CD4-positive, alpha-beta memory T cell (primary cell): ENCODE measurements at regions not wholly inside any gene's neighbourhood (a gene's known extent, or its start where the extent isn't known, plus 50 kb on each side); places are given as distances from the start of the nearest gene placed in this dataset.

Experiments used
- CTCF ChIA-PET: fragments of 350-600 bp; sonication (Branson Sonifier 250); formaldehyde crosslinking; loops from one replicate; lab custom pipeline; 2021; ENCODE audit warnings: inconsistent platforms; ENCODE audit not compliant: partially characterized antibody; lab: Charles Lee
- POLR2A ChIA-PET: fragments of 350-600 bp; sonication (Branson Sonifier 250); formaldehyde crosslinking; loops from one replicate; lab custom pipeline; 2021; ENCODE audit not compliant: partially characterized antibody; lab: Charles Lee
- DNase-seq, 5 donors: peaks; one replicate each; pipeline versions ENCODE4 v3.0.0 to v3.0.0-alpha.2; 2020 to 2022; ENCODE audit warnings: mixed read lengths in 1 of 5
- H3K27ac ChIP-seq: one replicate; pipeline ENCODE4 v1.7.0; 2013; ENCODE audit warnings: low read depth, low read length
- H3K27me3 ChIP-seq: 2 replicates; pipeline ENCODE4 v1.7.0; 2013; ENCODE audit warnings: mild to moderate bottlenecking, low read length, moderate library complexity; ENCODE audit not compliant: insufficient read depth
- H3K36me3 ChIP-seq: 2 replicates; pipeline ENCODE4 v1.7.0; 2013; ENCODE audit warnings: mild to moderate bottlenecking, low read length, moderate library complexity; ENCODE audit not compliant: insufficient read depth
- H3K4me1 ChIP-seq: 2 replicates; pipeline ENCODE4 v1.7.0; 2013; ENCODE audit warnings: mild to moderate bottlenecking, low read length, moderate library complexity; ENCODE audit not compliant: insufficient read depth
- H3K4me3 ChIP-seq, 2 donors: one replicate each; pipeline ENCODE4 v1.7.0; 2013; ENCODE audit warnings: low read length in 2 of 2, mild to moderate bottlenecking in 1 of 2
- H3K9me3 ChIP-seq, 2 donors: one replicate each; pipeline ENCODE4 v1.7.0; 2013; ENCODE audit warnings: low read length in 2 of 2, control low read depth in 1 of 2; ENCODE audit not compliant: control insufficient read depth in 1 of 2
- H3K27ac Mint-ChIP-seq, 7 donors: one replicate each; pipeline ENCODE4 v1.8.0; 2020 to 2021; ENCODE audit warnings: mixed read lengths in 7 of 7, mild to moderate bottlenecking in 6 of 7, inconsistent platforms in 3 of 7, moderate library complexity in 3 of 7
- H3K27me3 Mint-ChIP-seq, 2 donors: one replicate each; pipeline ENCODE4 v1.8.0; 2020 to 2021; ENCODE audit warnings: mixed read lengths in 2 of 2
- H3K36me3 Mint-ChIP-seq, 2 donors: one replicate each; pipeline ENCODE4 v1.8.0; 2020 to 2021; ENCODE audit warnings: mixed read lengths in 2 of 2, inconsistent platforms in 1 of 2, mild to moderate bottlenecking in 1 of 2
- H3K4me1 Mint-ChIP-seq, 4 donors: one replicate each; pipeline ENCODE4 v1.8.0; 2020 to 2021; ENCODE audit warnings: mixed read lengths in 4 of 4, mild to moderate bottlenecking in 1 of 4
- H3K4me3 Mint-ChIP-seq, 8 donors: one replicate each; pipeline ENCODE4 v1.8.0; 2020 to 2021; ENCODE audit warnings: mixed read lengths in 8 of 8, mild to moderate bottlenecking in 7 of 8, moderate library complexity in 6 of 8, inconsistent platforms in 3 of 8
- H3K9me3 Mint-ChIP-seq, 8 donors: one replicate each; pipeline ENCODE4 v1.8.0; 2020 to 2021; ENCODE audit warnings: mixed read lengths in 8 of 8, mild to moderate bottlenecking in 5 of 8, inconsistent platforms in 3 of 8, moderate library complexity in 1 of 8
- intact Hi-C: fragments of 100-400 bp; cut with micrococcal nuclease; formaldehyde crosslinking; loops from one replicate; pipeline ENCODE4 v1.15.1; 2023

- no peaks in the 10 kb centered on the region for H3K36me3 Mint-ChIP-seq
These were observed 170.1 kb upstream of the SEMA3A start for GRCh38 chr7:84364708-84365107.

GRCh38 chr7:84363741-84364140 lies 169.2 kb upstream of the SEMA3A start:
- H3K4me3 Mint-ChIP-seq = no peak overlapping the region
- peaks cover 0 to 8% (median 6%) of the 10 kb centered on the region in 8 donors for H3K9me3 Mint-ChIP-seq
- CTCF ChIA-PET = no interaction called here
- H3K4me1 Mint-ChIP-seq = no peaks in the 10 kb centered on the region
- intact Hi-C loops = no loop called here
- Histone ChIP-seq H3K4me1 (no peaks in the 10 kb centered on the region), H3K36me3 (no peaks in the 10 kb centered on the region), H3K27ac (no peak overlapping the region), H3K27me3 (no peaks in the 10 kb centered on the region), H3K4me3 (no peak overlapping the region), H3K9me3 (no peaks in the 10 kb centered on the region)
- DNase-seq = no peak
- H3K36me3 Mint-ChIP-seq = no peaks in the 10 kb centered on the region
- H3K27ac Mint-ChIP-seq = no peak overlapping the region
- POLR2A ChIA-PET = no interaction called here
- no peaks in the 10 kb centered on the region for H3K27me3 Mint-ChIP-seq

More at GRCh38 chr7:84364708-84365107, 170.1 kb upstream of the SEMA3A start:
- H3K9me3 ChIP-seq = no peaks in the 10 kb centered on the region
- Mint-ChIP-seq H3K27ac (no peak overlapping the region), H3K4me3 (no peak overlapping the region), H3K27me3 (no peaks in the 10 kb centered on the region), H3K9me3 (peaks cover 0 to 7% (median 4%) of the 10 kb centered on the region in 8 donors), H3K4me1 (no peaks in the 10 kb centered on the region)
- ChIA-PET CTCF (no interaction called here), POLR2A (no interaction called here)
- H3K27me3 ChIP-seq = no peaks in the 10 kb centered on the region
- DNase-seq = no peak
- no peaks in the 10 kb centered on the region for H3K4me1 ChIP-seq
- intact Hi-C loops = no loop called here
- H3K27ac ChIP-seq = no peak overlapping the region
- H3K4me3 ChIP-seq = no peak overlapping the region
- H3K36me3 ChIP-seq = no peaks in the 10 kb centered on the region

DNA sequence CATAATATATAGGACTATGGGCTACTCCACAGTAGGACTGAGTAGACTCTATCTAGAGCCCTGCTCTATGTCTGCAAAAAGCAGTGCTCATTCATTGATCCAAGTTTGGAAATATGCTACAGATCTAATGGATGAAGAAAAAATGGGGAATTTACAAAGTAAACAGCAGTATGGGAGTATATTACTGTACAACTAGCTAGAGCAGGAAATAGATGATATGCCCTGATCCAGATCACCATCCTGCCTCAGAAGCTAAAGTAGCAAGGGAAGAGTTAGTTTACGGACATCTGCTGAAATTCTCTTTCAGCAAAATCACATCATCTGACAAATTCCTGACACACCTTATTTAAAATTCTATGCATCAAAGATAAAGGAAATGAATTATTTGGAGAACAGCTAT lies 168.2 kb upstream of the SEMA3A start:
- Histone ChIP-seq H3K27me3 (no peaks in the 10 kb centered on the region), H3K27ac (no peak overlapping the region), H3K36me3 (no peaks in the 10 kb centered on the region), H3K4me1 (no peaks in the 10 kb centered on the region), H3K4me3 (no peak overlapping the region), H3K9me3 (no peaks in the 10 kb centered on the region)
- Mint-ChIP-seq H3K27ac (no peak overlapping the region), H3K9me3 (peaks cover 0 to 16% (median 6%) of the 10 kb centered on the region in 8 donors), H3K36me3 (no peaks in the 10 kb centered on the region), H3K27me3 (no peaks in the 10 kb centered on the region), H3K4me1 (no peaks in the 10 kb centered on the region), H3K4me3 (no peak overlapping the region)
- intact Hi-C loops = no loop called here
- no peak for DNase-seq
- POLR2A ChIA-PET = no interaction called here
- CTCF ChIA-PET = no interaction called here

DNA sequence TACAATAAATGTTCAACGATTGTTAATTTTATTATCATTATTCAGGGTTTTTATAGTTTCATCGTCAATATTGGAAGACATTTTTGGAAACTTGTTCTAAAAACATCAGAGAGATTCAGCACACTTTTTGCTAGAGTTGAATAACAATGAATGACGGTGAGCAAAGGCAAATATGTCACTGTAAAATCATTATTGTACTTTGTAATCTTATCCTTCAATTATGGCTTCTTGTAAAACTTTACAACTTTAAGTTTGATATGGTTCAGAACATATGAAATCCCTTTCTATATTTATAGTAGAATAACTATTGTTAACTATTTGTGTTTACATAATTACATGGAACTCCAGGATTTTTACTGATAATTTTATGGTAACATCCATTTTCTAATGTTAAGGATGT lies 167.8 kb upstream of the SEMA3A start:
- Mint-ChIP-seq H3K4me3 (no peak overlapping the region), H3K27ac (no peak overlapping the region), H3K9me3 (peaks cover 0 to 20% (median 6%) of the 10 kb centered on the region in 8 donors), H3K36me3 (no peaks in the 10 kb centered on the region), H3K4me1 (no peaks in the 10 kb centered on the region), H3K27me3 (no peaks in the 10 kb centered on the region)
- no peak overlapping the region for H3K4me3 ChIP-seq
- intact Hi-C loops = no loop called here
- POLR2A ChIA-PET = no interaction called here
- H3K27ac ChIP-seq = no peak overlapping the region
- DNase-seq = no peak
- CTCF ChIA-PET = no interaction called here
- no peaks in the 10 kb centered on the region for H3K4me1 ChIP-seq
- H3K36me3 ChIP-seq = no peaks in the 10 kb centered on the region
- no peaks in the 10 kb centered on the region for H3K27me3 ChIP-seq
- no peaks in the 10 kb centered on the region for H3K9me3 ChIP-seq

- Histone ChIP-seq H3K4me3 (no peak overlapping the region), H3K27me3 (no peaks in the 10 kb centered on the region), H3K4me1 (no peaks in the 10 kb centered on the region), H3K36me3 (no peaks in the 10 kb centered on the region), H3K27ac (no peak overlapping the region), H3K9me3 (no peaks in the 10 kb centered on the region)
- Mint-ChIP-seq H3K9me3 (peaks cover 0 to 16% (median 2%) of the 10 kb centered on the region in 8 donors), H3K4me1 (no peaks in the 10 kb centered on the region), H3K27ac (no peak overlapping the region), H3K27me3 (no peaks in the 10 kb centered on the region), H3K36me3 (no peaks in the 10 kb centered on the region), H3K4me3 (no peak overlapping the region)
- POLR2A ChIA-PET = no interaction called here
- DNase-seq = no peak
- intact Hi-C loops = no loop called here
- CTCF ChIA-PET = no interaction called here
These were observed 160.3 kb upstream of the SEMA3A start for GRCh38 chr7:84354866-84355265.

DNA sequence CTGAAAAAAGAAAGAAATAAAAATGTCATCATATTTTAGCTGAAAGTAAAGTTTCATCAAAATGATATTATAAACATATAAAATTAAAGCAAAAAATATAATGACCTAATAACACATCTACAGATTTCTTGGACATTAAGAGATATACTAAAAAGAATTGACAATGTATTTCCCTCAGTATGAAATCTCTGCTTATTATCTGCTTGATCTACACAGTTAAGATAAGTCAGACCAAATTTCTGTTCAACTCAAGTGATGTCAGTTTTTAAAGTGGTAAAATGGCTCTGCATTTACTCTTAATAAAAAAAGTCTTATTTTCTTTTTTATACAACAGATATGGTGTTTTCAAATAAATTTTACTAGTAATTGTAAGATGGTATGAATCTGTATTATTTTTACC lies 159.4 kb upstream of the SEMA3A start:
- no peak overlapping the region for H3K4me3 Mint-ChIP-seq
- no peaks in the 10 kb centered on the region for H3K27me3 Mint-ChIP-seq
- intact Hi-C loops = no loop called here
- DNase-seq = no peak
- Histone ChIP-seq H3K9me3 (no peaks in the 10 kb centered on the region), H3K4me1 (no peaks in the 10 kb centered on the region), H3K36me3 (no peaks in the 10 kb centered on the region), H3K27me3 (no peaks in the 10 kb centered on the region), H3K27ac (no peak overlapping the region), H3K4me3 (no peak overlapping the region)
- POLR2A ChIA-PET = no interaction called here
- H3K36me3 Mint-ChIP-seq = no peaks in the 10 kb centered on the region
- CTCF ChIA-PET = no interaction called here
- H3K4me1 Mint-ChIP-seq = no peaks in the 10 kb centered on the region
- H3K27ac Mint-ChIP-seq = no peak overlapping the region
- peaks cover 0 to 15% (median 0%) of the 10 kb centered on the region in 8 donors for H3K9me3 Mint-ChIP-seq

DNA sequence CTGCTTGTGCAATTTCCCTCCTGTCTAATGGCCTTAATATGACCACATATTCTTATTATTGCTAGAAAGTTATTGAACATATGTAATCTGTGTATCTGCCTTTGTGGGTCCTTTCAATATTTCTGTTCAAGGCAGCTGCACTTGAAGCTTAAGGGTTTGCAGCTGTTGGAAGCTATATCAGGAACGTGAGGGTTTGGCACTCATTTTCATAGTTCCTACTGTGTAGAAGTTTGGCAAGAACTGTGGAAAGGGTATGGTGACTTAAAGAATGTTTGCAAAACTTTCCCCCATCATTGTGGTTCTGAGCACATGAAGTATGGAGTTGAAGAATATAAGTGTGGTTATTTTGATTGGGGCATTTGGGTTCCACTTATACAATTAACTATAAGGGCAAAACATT lies 144.7 kb upstream of the SEMA3A start:
- Mint-ChIP-seq H3K9me3 (peaks cover 0 to 11% (median 3%) of the 10 kb centered on the region in 8 donors), H3K27ac (no peak overlapping the region), H3K36me3 (no peaks in the 10 kb centered on the region), H3K4me3 (no peak overlapping the region), H3K4me1 (no peaks in the 10 kb centered on the region), H3K27me3 (no peaks in the 10 kb centered on the region)
- intact Hi-C loops = no loop called here
- no peak overlapping the region for H3K4me3 ChIP-seq
- no peaks in the 10 kb centered on the region for H3K36me3 ChIP-seq
- POLR2A ChIA-PET = no interaction called here
- no peak for DNase-seq
- H3K27ac ChIP-seq = no peak overlapping the region
- H3K4me1 ChIP-seq = no peaks in the 10 kb centered on the region
- no peaks in the 10 kb centered on the region for H3K27me3 ChIP-seq
- CTCF ChIA-PET = no interaction called here
- no peaks in the 10 kb centered on the region for H3K9me3 ChIP-seq

GRCh38 chr7:84337429-84337828 lies 142.8 kb upstream of the SEMA3A start:
- Mint-ChIP-seq H3K36me3 (no peaks in the 10 kb centered on the region), H3K27ac (no peak overlapping the region), H3K9me3 (peaks cover 0 to 9% (median under 1%) of the 10 kb centered on the region in 8 donors), H3K4me1 (no peaks in the 10 kb centered on the region), H3K4me3 (no peak overlapping the region), H3K27me3 (no peaks in the 10 kb centered on the region)
- ChIA-PET POLR2A (no interaction called here), CTCF (no interaction called here)
- H3K27me3 ChIP-seq = no peaks in the 10 kb centered on the region
- no peak overlapping the region for H3K27ac ChIP-seq
- H3K4me1 ChIP-seq = no peaks in the 10 kb centered on the region
- H3K36me3 ChIP-seq = no peaks in the 10 kb centered on the region
- H3K9me3 ChIP-seq = no peaks in the 10 kb centered on the region
- DNase-seq = no peak
- no peak overlapping the region for H3K4me3 ChIP-seq
- intact Hi-C loops = no loop called here
